Transverse colon (tissue), 4 donors: ENCODE measurements at regions not wholly inside any gene's neighbourhood (a gene's known extent, or its start where the extent isn't known, plus 50 kb on each side); places are given as distances from the start of the nearest gene placed in this dataset.
A peak's percentile ranks its signal among the peaks of the same experiment; 100 is the strongest.

Source experiments
- DNase-seq: peaks from one replicate; pipeline ENCODE4 v3.0.0-alpha.2; 2019
- H3K27ac ChIP-seq, 4 donors: fragments of 200-600 bp; sonication (generic); 2 replicates each; pipeline ENCODE4 v1.5.1; 2016 to 2018; ENCODE audit warnings: inconsistent platforms in 4 of 4
- H3K27me3 ChIP-seq: fragments of 200-600 bp; sonication (generic); 2 replicates; pipeline ENCODE4 v1.5.1; 2017; ENCODE audit warnings: inconsistent platforms
- H3K36me3 ChIP-seq, 4 donors: fragments of 200-600 bp; sonication (generic); 2 replicates each; pipeline ENCODE4 v1.5.1; 2017 to 2019; ENCODE audit warnings: inconsistent platforms in 4 of 4
- H3K4me1 ChIP-seq, 4 donors: fragments of 200-600 bp; sonication (generic); 2 replicates each; pipeline ENCODE4 v1.5.1; 2017 to 2020; ENCODE audit warnings: inconsistent platforms in 4 of 4
- H3K4me3 ChIP-seq, 4 donors: fragments of 200-600 bp; sonication (generic); 1 replicate in 1 of 4; 2 replicates in 3 of 4; pipeline versions ENCODE4 v1.5.1 to v1.6.1; 2017 to 2019; ENCODE audit warnings: inconsistent platforms in 4 of 4
- H3K9me3 ChIP-seq, 2 donors: fragments of 200-600 bp; sonication (generic); 2 replicates each; pipeline ENCODE4 v1.5.1; 2017 to 2019; ENCODE audit warnings: inconsistent platforms in 2 of 2
- EP300 ChIP-seq: sonication (generic); formaldehyde crosslinking; IDR thresholded peaks from one replicate; pipeline ENCODE4 v1.6.1; 2017; ENCODE audit warnings: antibody characterized with exemption, low read depth
- POLR2A ChIP-seq: fragments of 450-650 bp; IDR thresholded peaks from one replicate; pipeline ENCODE4 v1.6.1; 2016; ENCODE audit warnings: antibody characterized with exemption, mild to moderate bottlenecking, moderate library complexity
- POLR2AphosphoS5 ChIP-seq, 3 donors: sonication (generic); formaldehyde crosslinking; IDR thresholded peaks; one replicate each; pipeline ENCODE4 v1.6.1; 2016; ENCODE audit warnings: antibody characterized with exemption in 3 of 3
- WGBS, 2 donors: methylation state at CpG; one replicate each; pipeline ENCODE4 v1.1.5; 2018; ENCODE audit warnings: low coverage in 1 of 2; 5-methylcytosine and 5-hydroxymethylcytosine counted together
- in situ Hi-C, 4 donors: fragments of 200-750 bp; cut with MboI; loops; one replicate each; pipeline versions ENCODE4 v1.15.0 to v1.15.1; 2017; ENCODE audit warnings: low sequenced_read_pairs in 3 of 4, low pct_ligation_motif_present in 1 of 4, low pct_unique_long_range_greater_than_20kb in 1 of 4
- intact Hi-C: fragments of 100-400 bp; cut with DNase I; formaldehyde crosslinking; loops from one replicate; pipeline ENCODE4 v1.15.1; 2023; ENCODE audit warnings: low total_unique reads
- TF ChIP-seq, protein P1 (sequence below), 5 experiments: fragments of 200-600 bp in 3 of 5; fragments of 450-650 bp in 2 of 5; sonication (generic) in 3 of 5; IDR thresholded peaks; 1 replicate in 2 of 5; 2 replicates in 3 of 5; pipeline ENCODE4 v1.5.1; 2016 to 2017; ENCODE audit warnings: antibody characterized with exemption in 5 of 5, inconsistent platforms in 3 of 5, mild to moderate bottlenecking in 2 of 5, moderate library complexity in 1 of 5

DNA sequence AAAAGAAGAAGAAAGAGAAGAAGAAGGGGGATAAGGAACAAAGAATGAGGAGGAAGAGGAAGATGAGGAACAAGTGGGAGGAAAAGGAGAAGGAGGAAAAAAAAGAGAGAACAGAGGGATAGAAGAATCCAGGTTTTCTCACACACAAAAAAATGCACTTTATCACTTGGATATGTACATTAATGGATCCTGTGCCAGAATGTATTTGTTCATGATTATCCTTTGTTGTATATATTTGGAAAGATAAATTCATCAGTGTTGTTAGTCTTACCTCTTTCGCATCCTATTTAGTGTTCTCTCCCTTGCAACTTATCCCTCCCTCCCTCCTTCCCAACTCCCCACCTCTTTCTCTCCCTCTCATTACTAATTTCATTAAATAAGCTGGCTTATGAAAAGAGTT lies 298.8 kb downstream of the SLCO4C1 start:
- no peak for DNase-seq
- in situ Hi-C loops = no loop called here
- no peaks in the 10 kb centered on the region for H3K9me3 ChIP-seq
- WGBS, 2 donors = 92 to 100% methylated on average over 1 of the region's 1 CpG
- H3K4me3 ChIP-seq = no peak overlapping the region
- no peaks in the 10 kb centered on the region for H3K36me3 ChIP-seq
- intact Hi-C loops = no loop called here
- H3K27me3 ChIP-seq = no peaks in the 10 kb centered on the region
- TF ChIP-seq, protein P1, sequence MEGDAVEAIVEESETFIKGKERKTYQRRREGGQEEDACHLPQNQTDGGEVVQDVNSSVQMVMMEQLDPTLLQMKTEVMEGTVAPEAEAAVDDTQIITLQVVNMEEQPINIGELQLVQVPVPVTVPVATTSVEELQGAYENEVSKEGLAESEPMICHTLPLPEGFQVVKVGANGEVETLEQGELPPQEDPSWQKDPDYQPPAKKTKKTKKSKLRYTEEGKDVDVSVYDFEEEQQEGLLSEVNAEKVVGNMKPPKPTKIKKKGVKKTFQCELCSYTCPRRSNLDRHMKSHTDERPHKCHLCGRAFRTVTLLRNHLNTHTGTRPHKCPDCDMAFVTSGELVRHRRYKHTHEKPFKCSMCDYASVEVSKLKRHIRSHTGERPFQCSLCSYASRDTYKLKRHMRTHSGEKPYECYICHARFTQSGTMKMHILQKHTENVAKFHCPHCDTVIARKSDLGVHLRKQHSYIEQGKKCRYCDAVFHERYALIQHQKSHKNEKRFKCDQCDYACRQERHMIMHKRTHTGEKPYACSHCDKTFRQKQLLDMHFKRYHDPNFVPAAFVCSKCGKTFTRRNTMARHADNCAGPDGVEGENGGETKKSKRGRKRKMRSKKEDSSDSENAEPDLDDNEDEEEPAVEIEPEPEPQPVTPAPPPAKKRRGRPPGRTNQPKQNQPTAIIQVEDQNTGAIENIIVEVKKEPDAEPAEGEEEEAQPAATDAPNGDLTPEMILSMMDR (IDR thresholded peaks at IDR 0.05) = no peak
- TF ChIP-seq POLR2A = no peak
- no peak for TF ChIP-seq POLR2AphosphoS5 (IDR thresholded peaks at IDR 0.05)
- no peak for TF ChIP-seq EP300
- H3K27ac ChIP-seq = no peak overlapping the region
- peaks cover 0 to 23% (median 4%) of the 10 kb centered on the region in 4 donors for H3K4me1 ChIP-seq

DNA sequence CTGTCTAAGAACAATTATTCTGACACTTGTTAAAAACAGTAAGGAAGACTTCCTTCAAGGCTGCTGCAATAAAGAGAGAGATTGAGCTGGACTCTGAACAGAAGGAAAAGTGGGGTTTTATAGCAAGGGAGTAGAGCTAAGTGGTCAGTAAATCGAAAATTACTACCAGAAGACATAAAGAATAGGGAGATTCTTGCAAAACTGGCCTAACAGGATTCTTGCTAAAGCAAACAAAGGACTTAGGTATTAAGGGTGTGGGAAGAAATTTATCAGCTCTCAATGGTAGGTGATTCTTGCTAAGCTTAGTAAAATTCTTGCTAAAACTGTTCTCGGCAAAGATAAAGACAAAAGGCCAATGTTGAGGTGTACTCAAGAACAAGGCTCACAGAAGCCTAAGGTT lies 300.5 kb downstream of the SLCO4C1 start:
- H3K36me3 ChIP-seq = no peaks in the 10 kb centered on the region
- peak overlapping the region in 1 of 4 donors; percentile 61 for H3K27ac ChIP-seq
- 30 to 34% methylated on average over 2 of the region's 2 CpGs for WGBS, 2 donors
- no peak overlapping the region for H3K4me3 ChIP-seq
- in situ Hi-C loops = no loop called here
- H3K4me1 ChIP-seq = peaks cover 0 to 23% (median 4%) of the 10 kb centered on the region in 4 donors
- H3K27me3 ChIP-seq = no peaks in the 10 kb centered on the region
- no peaks in the 10 kb centered on the region for H3K9me3 ChIP-seq
- intact Hi-C loops = no loop called here
- no peak for DNase-seq
- TF ChIP-seq POLR2A = no peak
- TF ChIP-seq POLR2AphosphoS5 (IDR thresholded peaks at IDR 0.05) = no peak
- TF ChIP-seq, protein P1 (IDR thresholded peaks at IDR 0.05) = no peak
- no peak for TF ChIP-seq EP300

DNA sequence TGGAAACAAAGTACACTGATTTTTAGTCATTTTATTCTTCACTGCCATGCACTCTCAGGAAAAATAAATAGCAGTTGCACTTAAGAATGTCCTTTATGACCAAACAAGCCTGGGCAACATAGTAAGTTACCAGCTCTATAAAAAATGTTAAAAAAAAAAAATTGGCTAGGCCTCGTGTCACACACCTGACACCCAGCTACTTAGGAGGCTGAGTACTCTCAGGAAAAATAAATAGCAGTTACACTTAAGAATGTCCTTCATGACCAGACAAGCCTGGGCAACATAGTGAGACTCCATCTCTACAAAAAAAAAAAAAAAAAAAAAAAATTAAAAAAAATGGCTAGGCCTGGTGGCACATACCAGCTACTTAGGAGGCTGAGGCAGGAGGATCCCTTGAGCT lies 304.6 kb downstream of the SLCO4C1 start:
- DNase-seq = no peak
- Histone ChIP-seq H3K27ac (no peak overlapping the region), H3K27me3 (no peaks in the 10 kb centered on the region), H3K4me3 (no peak overlapping the region), H3K9me3 (no peaks in the 10 kb centered on the region), H3K4me1 (peaks cover 0 to 31% (median 4%) of the 10 kb centered on the region in 4 donors), H3K36me3 (no peaks in the 10 kb centered on the region)
- in situ Hi-C loops (no loop called here), intact Hi-C loops (no loop called here)
- 46 to 52% methylated on average over 1 of the region's 1 CpG for WGBS, 2 donors
- TF ChIP-seq, protein P1 (IDR thresholded peaks at IDR 0.05) = no peak
- TF ChIP-seq EP300 (no peak), POLR2AphosphoS5 (IDR thresholded peaks at IDR 0.05) (no peak)

DNA sequence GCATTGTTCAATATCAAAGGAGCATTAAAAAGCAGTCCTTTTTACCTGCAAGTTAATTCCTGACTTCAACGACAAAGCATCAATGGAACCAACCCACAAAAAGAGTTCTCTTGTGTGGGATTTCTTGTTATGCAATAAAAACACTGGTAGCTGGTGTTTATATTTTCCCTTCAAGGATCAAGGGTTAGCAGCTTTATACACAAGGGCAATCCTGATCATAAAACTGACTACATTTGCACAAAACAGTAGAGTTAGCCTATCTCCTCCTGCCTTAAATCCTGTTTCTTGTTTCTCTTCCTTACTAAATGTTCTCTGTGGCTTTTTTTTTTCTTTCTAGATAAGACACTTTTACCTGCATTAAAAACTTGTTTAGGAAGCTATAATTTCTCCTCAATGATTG lies 306.4 kb downstream of the SLCO4C1 start:
- no peaks in the 10 kb centered on the region for H3K27me3 ChIP-seq
- H3K36me3 ChIP-seq = no peaks in the 10 kb centered on the region
- peaks cover 0 to 21% (median 2%) of the 10 kb centered on the region in 4 donors for H3K4me1 ChIP-seq
- TF ChIP-seq POLR2A (no peak), POLR2AphosphoS5 (IDR thresholded peaks at IDR 0.05) (no peak), EP300 (no peak)
- TF ChIP-seq, protein P1 (IDR thresholded peaks at IDR 0.05) = no peak
- no peak overlapping the region for H3K27ac ChIP-seq
- no peak for DNase-seq
- no peak overlapping the region for H3K4me3 ChIP-seq
- intact Hi-C loops (no loop called here), in situ Hi-C loops (no loop called here)
- no peaks in the 10 kb centered on the region for H3K9me3 ChIP-seq
- WGBS, 2 donors = 0 to 17% methylated on average over 1 of the region's 1 CpG
